ENCODE measurements at regions not wholly inside any gene's neighbourhood (a gene's known extent, or its start where the extent isn't known, plus 50 kb on each side); places are given as distances from the start of the nearest gene placed in this dataset.

DNA sequence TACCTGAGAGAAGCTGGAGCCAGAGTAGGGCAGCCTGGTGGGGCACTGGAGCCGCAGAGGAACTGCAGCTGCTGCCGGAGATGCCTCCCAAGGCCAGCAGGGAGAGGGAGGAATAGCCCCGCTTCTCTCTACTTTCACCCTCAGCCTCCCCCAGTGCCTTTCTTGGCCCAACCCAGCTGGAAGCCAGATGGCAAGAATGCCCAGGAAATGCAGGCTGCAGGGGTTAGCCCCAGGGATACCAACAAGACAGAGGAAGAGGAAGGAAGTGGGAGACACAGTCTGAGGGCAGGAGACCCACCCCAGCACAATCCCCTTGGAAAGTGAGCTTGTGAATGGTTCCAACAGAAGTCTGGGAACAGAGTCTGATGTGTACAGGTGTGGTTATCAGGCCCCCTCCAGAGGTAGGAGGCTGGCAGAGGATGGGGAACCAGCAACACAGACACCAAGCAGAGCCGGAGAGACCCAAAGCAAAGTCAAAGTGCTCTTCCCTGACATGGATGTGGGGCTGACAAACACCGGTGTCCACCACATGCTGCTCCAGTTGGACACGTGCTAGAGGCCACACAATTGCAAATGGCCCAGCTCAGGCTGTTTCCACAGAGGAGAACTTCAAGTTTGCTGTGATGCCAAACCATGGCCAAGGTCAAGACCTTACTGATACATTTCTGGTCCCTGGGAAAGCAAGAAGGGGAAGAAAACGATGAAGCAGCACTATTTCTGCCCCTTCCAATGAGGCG lies 418.8 kb upstream of the PROK2 start:
- TF ChIP-seq POLR2A (IDR thresholded peaks at IDR 0.05; ENCODE audit: low read depth, low read length), result no peak
- no peak for TF ChIP-seq POLR2AphosphoS5 (IDR thresholded peaks at IDR 0.05; ENCODE audit: insufficient read depth, low read depth, low read length)
- TF ChIP-seq, protein P1, sequence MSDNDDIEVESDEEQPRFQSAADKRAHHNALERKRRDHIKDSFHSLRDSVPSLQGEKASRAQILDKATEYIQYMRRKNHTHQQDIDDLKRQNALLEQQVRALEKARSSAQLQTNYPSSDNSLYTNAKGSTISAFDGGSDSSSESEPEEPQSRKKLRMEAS (IDR thresholded peaks at IDR 0.05; ENCODE audit: insufficient read depth, insufficient read length), result no peak
- TF ChIP-seq JUN (IDR thresholded peaks at IDR 0.05; ENCODE audit: borderline replicate concordance, insufficient read depth, insufficient read length, low read depth), result no peak
- TF ChIP-seq EZH2 (IDR thresholded peaks at IDR 0.05; ENCODE audit: borderline replicate concordance, low read depth, low read length, severe bottlenecking), result no peak
- TF ChIP-seq FOS (IDR thresholded peaks at IDR 0.05; ENCODE audit: borderline replicate concordance, insufficient read depth, low read length), result no peak
- TF ChIP-seq, protein P2, sequence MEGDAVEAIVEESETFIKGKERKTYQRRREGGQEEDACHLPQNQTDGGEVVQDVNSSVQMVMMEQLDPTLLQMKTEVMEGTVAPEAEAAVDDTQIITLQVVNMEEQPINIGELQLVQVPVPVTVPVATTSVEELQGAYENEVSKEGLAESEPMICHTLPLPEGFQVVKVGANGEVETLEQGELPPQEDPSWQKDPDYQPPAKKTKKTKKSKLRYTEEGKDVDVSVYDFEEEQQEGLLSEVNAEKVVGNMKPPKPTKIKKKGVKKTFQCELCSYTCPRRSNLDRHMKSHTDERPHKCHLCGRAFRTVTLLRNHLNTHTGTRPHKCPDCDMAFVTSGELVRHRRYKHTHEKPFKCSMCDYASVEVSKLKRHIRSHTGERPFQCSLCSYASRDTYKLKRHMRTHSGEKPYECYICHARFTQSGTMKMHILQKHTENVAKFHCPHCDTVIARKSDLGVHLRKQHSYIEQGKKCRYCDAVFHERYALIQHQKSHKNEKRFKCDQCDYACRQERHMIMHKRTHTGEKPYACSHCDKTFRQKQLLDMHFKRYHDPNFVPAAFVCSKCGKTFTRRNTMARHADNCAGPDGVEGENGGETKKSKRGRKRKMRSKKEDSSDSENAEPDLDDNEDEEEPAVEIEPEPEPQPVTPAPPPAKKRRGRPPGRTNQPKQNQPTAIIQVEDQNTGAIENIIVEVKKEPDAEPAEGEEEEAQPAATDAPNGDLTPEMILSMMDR (IDR thresholded peaks at IDR 0.05; ENCODE audit: extremely low read depth in 1 of 2, insufficient read depth in 1 of 2, low read depth in 1 of 2, low read length in 2 of 2), result no peak
- no peak for TF ChIP-seq GATA2 (IDR thresholded peaks at IDR 0.05; ENCODE audit: insufficient read depth, insufficient read length, low read depth, low read length)
- TF ChIP-seq MYC (IDR thresholded peaks at IDR 0.05; ENCODE audit: low read depth, low read length), result no peak
- Histone ChIP-seq H3K36me3 (ENCODE audit: control insufficient read depth in 2 of 2, extremely low read depth in 1 of 2, insufficient read depth in 2 of 2, low read length in 2 of 2) (no peaks in the 10 kb centered on the region), H3K9me1 (replicated peaks; ENCODE audit: control insufficient read depth, extremely low read depth, insufficient read depth, low read length) (no peaks in the 10 kb centered on the region), H3K4me2 (ENCODE audit: insufficient read depth, low read length) (no peak overlapping the region), H3K9me3 (replicated peaks; ENCODE audit: control insufficient read depth, insufficient read depth, low read length) (no peaks in the 10 kb centered on the region), H3K4me3 (replicated peaks in 1 of 3; ENCODE audit: insufficient read depth in 1 of 3, low read depth in 1 of 3, low read length in 3 of 3) (no peak overlapping the region), H3K4me1 (ENCODE audit: control insufficient read depth, extremely low read depth, insufficient read depth, low read length) (no peaks in the 10 kb centered on the region), H3K9ac (replicated peaks; ENCODE audit: extremely low read depth, insufficient read depth, low read length) (no peak overlapping the region), H2AFZ (ENCODE audit: low read depth, low read length) (no peak overlapping the region), H3K27ac (ENCODE audit: insufficient read depth, low read depth, low read length) (no peak overlapping the region), H4K20me1 (replicated peaks; ENCODE audit: control insufficient read depth, extremely low read depth, insufficient read depth, low read length) (no peaks in the 10 kb centered on the region), H3K79me2 (ENCODE audit: control insufficient read depth, insufficient read depth, low read length) (no peaks in the 10 kb centered on the region), H3K27me3 (ENCODE audit: control insufficient read depth in 2 of 2, insufficient read depth in 2 of 2, low read length in 2 of 2) (peaks cover 10% of the 10 kb centered on the region in 2 experiments)
- no TSS peak for BruUV-seq (replicated peaks)
- DNase-seq (ENCODE audit: low read depth, low spot score) (no peak), FAIRE-seq (no peak)
- POLR2A ChIA-PET, result no interaction called here
- CTCF ChIA-PET, result no interaction called here
- dilution Hi-C loops (cut with MboI; ENCODE audit: extremely low pct_ligation_motif_present, low sequenced_read_pairs), result no loop called here
- intact Hi-C loops (cut with micrococcal nuclease), result no loop called here

All from endothelial cell of umbilical vein (primary cell).